ENCODE measurements at regions not wholly inside any gene's neighbourhood (a gene's known extent, or its start where the extent isn't known, plus 50 kb on each side); places are given as distances from the start of the nearest gene placed in this dataset.

DNA sequence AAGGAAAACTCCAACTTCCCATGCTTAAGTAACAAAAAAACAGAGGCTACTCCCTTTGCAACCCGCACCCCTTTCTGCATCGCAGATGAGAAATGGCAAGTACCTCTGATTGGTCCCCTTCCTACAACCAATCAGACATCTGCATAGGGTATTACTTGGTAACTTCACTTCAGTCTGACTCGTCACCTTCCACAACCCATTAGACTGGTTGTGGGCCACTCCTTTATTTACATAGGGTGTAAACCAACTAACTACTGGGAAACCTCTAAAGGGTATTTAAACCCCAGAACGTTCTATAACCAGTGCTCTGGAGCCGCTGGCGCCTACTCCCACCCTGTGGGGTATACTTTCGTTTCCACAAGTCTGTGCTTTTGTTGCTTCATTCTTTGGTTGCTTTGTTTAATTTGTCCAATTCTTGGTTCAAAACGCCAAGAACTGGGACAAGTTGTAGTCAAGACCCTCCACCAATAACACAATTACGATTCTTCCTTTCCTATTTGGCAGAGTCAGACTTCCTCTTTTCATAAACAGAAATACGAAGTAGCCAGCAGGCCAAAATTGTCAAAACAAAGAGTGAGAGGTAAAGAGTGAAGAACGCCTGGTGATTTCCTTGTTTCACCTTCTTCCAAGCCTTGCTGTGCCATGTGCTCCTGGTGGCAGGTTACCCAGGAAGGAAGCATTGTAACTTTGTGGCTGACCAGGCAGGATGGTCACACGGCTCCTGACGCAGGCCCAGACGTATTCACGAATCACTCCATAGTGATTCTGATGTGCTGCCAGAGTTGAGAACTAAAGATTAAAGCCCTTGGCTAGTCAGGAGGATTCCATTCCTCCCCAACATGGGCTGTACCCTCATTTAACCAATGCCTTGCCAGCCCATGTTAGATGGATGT, 477.4 kb downstream of the ARHGEF28 start:
- DNase-seq (ENCODE audit: low read depth): no peak
- no peak for TF ChIP-seq CTCF (conservative IDR thresholded peaks at IDR 0.05; ENCODE audit: low read depth, low read length)
- H3K4me3 ChIP-seq (ENCODE audit: low read length): no peak overlapping the region

GRCh38 chr5:74100268-74100665, 474.3 kb downstream of the ARHGEF28 start:
- no peak overlapping the region for H3K4me3 ChIP-seq (ENCODE audit: low read length)
- no peak for TF ChIP-seq CTCF (conservative IDR thresholded peaks at IDR 0.05; ENCODE audit: low read depth, low read length)
- no peak for DNase-seq (ENCODE audit: low read depth)

DNA sequence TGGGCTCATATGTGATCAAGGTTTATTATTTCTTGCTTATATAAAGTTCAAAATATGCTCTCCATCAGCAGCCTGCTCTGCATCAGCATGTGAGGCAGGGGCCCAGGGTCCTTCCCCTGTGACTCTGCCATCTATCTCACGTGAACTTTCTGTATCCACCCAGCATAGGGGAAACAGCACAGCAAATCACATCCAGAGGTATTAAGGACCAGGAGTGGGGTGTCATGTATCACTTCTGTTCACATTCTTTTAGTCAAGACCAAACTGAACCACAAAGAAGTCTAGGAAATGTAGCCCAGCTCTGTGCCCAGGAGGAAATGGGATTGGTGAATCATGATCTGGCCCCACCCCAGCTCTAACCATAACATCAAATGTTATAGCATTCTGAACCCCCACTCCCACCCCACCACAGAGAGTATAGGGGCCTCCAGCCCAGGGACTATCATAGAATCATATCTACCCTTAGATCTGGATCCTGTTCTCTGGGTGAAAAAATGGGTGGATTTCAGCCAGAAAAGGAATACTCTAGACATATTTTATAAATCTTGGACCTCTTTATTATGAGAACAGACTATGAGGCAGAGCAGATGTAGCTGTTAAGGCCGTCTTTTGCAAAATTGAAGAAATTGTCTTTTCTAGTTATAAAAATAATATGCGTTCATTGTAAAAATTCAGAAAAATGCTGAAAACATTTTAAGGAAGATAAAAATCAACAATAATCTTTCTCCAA, 473.7 kb downstream of the ARHGEF28 start:
- no peak overlapping the region for H3K4me3 ChIP-seq (ENCODE audit: low read length)
- no peak for TF ChIP-seq CTCF (conservative IDR thresholded peaks at IDR 0.05; ENCODE audit: low read depth, low read length)
- no peak for DNase-seq (ENCODE audit: low read depth)

GRCh38 chr5:74098941-74099340, 472.9 kb downstream of the ARHGEF28 start:
- no peak for TF ChIP-seq CTCF (conservative IDR thresholded peaks at IDR 0.05; ENCODE audit: low read depth, low read length)
- no peak for DNase-seq (ENCODE audit: low read depth)
- H3K4me3 ChIP-seq (ENCODE audit: low read length): no peak overlapping the region

- no peak for DNase-seq (ENCODE audit: low read depth)
- no peak overlapping the region for H3K4me3 ChIP-seq (ENCODE audit: low read length)
- no peak for TF ChIP-seq CTCF (conservative IDR thresholded peaks at IDR 0.05; ENCODE audit: low read depth, low read length)
Observed at GRCh38 chr5:74098456-74098855, 472.5 kb downstream of the ARHGEF28 start.

GRCh38 chr5:74096325-74096724, 470.3 kb downstream of the ARHGEF28 start:
- DNase-seq (ENCODE audit: low read depth): no peak
- H3K4me3 ChIP-seq (ENCODE audit: low read length): no peak overlapping the region
- TF ChIP-seq CTCF (conservative IDR thresholded peaks at IDR 0.05; ENCODE audit: low read depth, low read length): no peak
